H9 (cell line): ENCODE measurements at regions not wholly inside any gene's neighbourhood (a gene's known extent, or its start where the extent isn't known, plus 50 kb on each side); places are given as distances from the start of the nearest gene placed in this dataset.

Experiments used
- DNase-seq: peaks from one replicate; pipeline ENCODE4 v3.0.0-alpha.2; 2017
- H2AFZ ChIP-seq: one replicate; pipeline ENCODE4 v1.6.1; 2013; ENCODE audit warnings: mild to moderate bottlenecking, low read length, control low read depth, moderate library complexity
- H2AK5ac ChIP-seq: 2 replicates; pipeline ENCODE4 v1.6.1; 2013; ENCODE audit warnings: low read length, control low read depth, mixed read lengths; ENCODE audit not compliant: insufficient read length
- H2BK120ac ChIP-seq: one replicate; pipeline ENCODE4 v1.6.1; 2013; ENCODE audit warnings: low read depth, mild to moderate bottlenecking, low read length, control low read depth, inconsistent platforms; ENCODE audit not compliant: poor library complexity, severe bottlenecking
- H2BK12ac ChIP-seq: 2 replicates; pipeline ENCODE4 v1.6.1; 2013; ENCODE audit warnings: low read length, control low read depth, mixed read lengths, low read depth; ENCODE audit not compliant: insufficient read length
- H2BK15ac ChIP-seq: 2 replicates; pipeline ENCODE4 v1.6.1; 2013; ENCODE audit warnings: low read depth, low read length, control low read depth
- H2BK20ac ChIP-seq: one replicate; pipeline ENCODE4 v1.6.1; 2013; ENCODE audit warnings: low read depth, mild to moderate bottlenecking, low read length, control low read depth, inconsistent platforms; ENCODE audit not compliant: poor library complexity, severe bottlenecking
- H2BK5ac ChIP-seq: 2 replicates; pipeline ENCODE4 v1.6.1; 2013; ENCODE audit warnings: low read length, control low read depth, mixed read lengths; ENCODE audit not compliant: insufficient read length
- H3K14ac ChIP-seq: 2 replicates; pipeline ENCODE4 v1.6.1; 2013; ENCODE audit warnings: low read length, control low read depth; ENCODE audit not compliant: insufficient read depth
- H3K18ac ChIP-seq: 2 replicates; pipeline ENCODE4 v1.6.1; 2013; ENCODE audit warnings: low read depth, mild to moderate bottlenecking, mixed read lengths, low read length, control low read depth; ENCODE audit not compliant: insufficient read length
- H3K23ac ChIP-seq: 2 replicates; pipeline ENCODE4 v1.6.1; 2013; ENCODE audit warnings: low read length, control low read depth, mixed read lengths, low read depth; ENCODE audit not compliant: insufficient read length
- H3K23me2 ChIP-seq: 2 replicates; pipeline ENCODE4 v1.6.1; 2013; ENCODE audit warnings: low read depth, mild to moderate bottlenecking, mixed read lengths, low read length, control low read depth; ENCODE audit not compliant: insufficient read length, poor library complexity, severe bottlenecking
- H3K27ac ChIP-seq: 2 replicates; pipeline ENCODE4 v1.5.1; 2013; ENCODE audit warnings: low read length, control low read depth, mixed read lengths, low read depth; ENCODE audit not compliant: insufficient read length
- H3K27me3 ChIP-seq: 2 replicates; pipeline ENCODE4 v1.6.1; 2013; ENCODE audit warnings: low read length, control low read depth, inconsistent platforms; ENCODE audit not compliant: insufficient read depth
- H3K4ac ChIP-seq: 2 replicates; pipeline ENCODE4 v1.6.1; 2013; ENCODE audit warnings: low read depth, mild to moderate bottlenecking, control low read depth, inconsistent platforms, low read length, moderate library complexity
- H3K4me1 ChIP-seq: 2 replicates; pipeline ENCODE4 v1.6.1; 2013; ENCODE audit warnings: low read length, control low read depth, inconsistent platforms; ENCODE audit not compliant: insufficient read depth
- H3K4me2 ChIP-seq: 2 replicates; pipeline ENCODE4 v1.6.1; 2013; ENCODE audit warnings: low read length, control low read depth, mixed read lengths; ENCODE audit not compliant: insufficient read length, insufficient read depth
- H3K56ac ChIP-seq: 2 replicates; pipeline ENCODE4 v1.6.1; 2013; ENCODE audit warnings: low read depth, mild to moderate bottlenecking, mixed read lengths, low read length, control low read depth; ENCODE audit not compliant: insufficient read length
- H3K79me1 ChIP-seq: 2 replicates; pipeline ENCODE4 v1.6.1; 2013; ENCODE audit warnings: low read depth, mild to moderate bottlenecking, moderate library complexity, low read length, control low read depth, inconsistent platforms; ENCODE audit not compliant: insufficient read depth, poor library complexity, severe bottlenecking
- H3K79me2 ChIP-seq: 2 replicates; pipeline ENCODE4 v1.6.1; 2013; ENCODE audit warnings: low read length, control low read depth, inconsistent platforms; ENCODE audit not compliant: insufficient read depth
- H3K9ac ChIP-seq: 2 replicates; pipeline ENCODE4 v1.6.1; 2013; ENCODE audit warnings: low read length, control low read depth, mixed read lengths; ENCODE audit not compliant: insufficient read length; ENCODE audit errors: extremely low read depth
- H3K9me3 ChIP-seq: one replicate; pipeline ENCODE4 v1.6.1; 2013; ENCODE audit warnings: low read depth, low read length, inconsistent platforms; ENCODE audit not compliant: control insufficient read depth
- H3T11ph ChIP-seq: one replicate; pipeline ENCODE4 v1.6.1; 2013; ENCODE audit warnings: mild to moderate bottlenecking, low read length, control low read depth, inconsistent platforms
- H4K20me1 ChIP-seq: one replicate; pipeline ENCODE4 v1.6.1; 2013; ENCODE audit not compliant: control insufficient read depth, insufficient read length, insufficient read depth
- H4K5ac ChIP-seq: 2 replicates; pipeline ENCODE4 v1.6.1; 2013; ENCODE audit warnings: low read depth, mild to moderate bottlenecking, mixed read lengths, low read length, control low read depth; ENCODE audit not compliant: insufficient read length
- H4K8ac ChIP-seq: replicated peaks from 2 replicates; pipeline ENCODE4 v1.6.1; 2013; ENCODE audit warnings: low read length, control low read depth, mixed read lengths, low read depth; ENCODE audit not compliant: insufficient read length
- H4K91ac ChIP-seq: 2 replicates; pipeline ENCODE4 v1.6.1; 2013; ENCODE audit warnings: low read depth, mild to moderate bottlenecking, moderate library complexity, mixed read lengths, low read length, control low read depth; ENCODE audit not compliant: insufficient read length
- H3K27ac Mint-ChIP-seq, 3 experiments: 2 replicates in 2 of 3; 3 replicates in 1 of 3; pipeline ENCODE4 v1.8.0; 2020 to 2021; ENCODE audit warnings: mixed read lengths in 3 of 3, mild to moderate bottlenecking in 1 of 3, moderate library complexity in 1 of 3
- H3K27me3 Mint-ChIP-seq: 2 replicates; pipeline ENCODE4 v1.8.0; 2021; ENCODE audit warnings: low read depth, mild to moderate bottlenecking, moderate library complexity, mixed read lengths
- H3K36me3 Mint-ChIP-seq, 3 experiments: 2 replicates in 2 of 3; 3 replicates in 1 of 3; pipeline ENCODE4 v1.8.0; 2020 to 2021; ENCODE audit warnings: low read depth in 3 of 3, mixed read lengths in 3 of 3; ENCODE audit not compliant: insufficient read depth in 1 of 3
- H3K4me1 Mint-ChIP-seq, 2 experiments: 2 replicates each; pipeline ENCODE4 v1.8.0; 2020; ENCODE audit warnings: mixed read lengths in 2 of 2
- H3K4me3 Mint-ChIP-seq, 2 experiments: 2 replicates in 1 of 2; 3 replicates in 1 of 2; pipeline ENCODE4 v1.8.0; 2020 to 2021; ENCODE audit warnings: mild to moderate bottlenecking in 2 of 2, mixed read lengths in 2 of 2, moderate library complexity in 1 of 2
- H3K9me3 Mint-ChIP-seq, 2 experiments: 2 replicates in 1 of 2; 3 replicates in 1 of 2; pipeline ENCODE4 v1.8.0; 2020; ENCODE audit warnings: mild to moderate bottlenecking in 2 of 2, mixed read lengths in 2 of 2, moderate library complexity in 1 of 2
- CTCF ChIP-seq: fragments of 200-600 bp; sonication (generic); conservative IDR thresholded peaks from 3 replicates; pipeline ENCODE4 v1.8.0; 2021; ENCODE audit warnings: antibody characterized with exemption, mild to moderate bottlenecking
- WGBS: extraction: QIAGEN DNeasy Blood & Tissue Kit; methylation state at CpG from one replicate; pipeline ENCODE4 v1.1.7; 2013; ENCODE audit warnings: missing lambda C conversion rate, low lambda C conversion rate, mixed read lengths; ENCODE audit not compliant: insufficient read length; ENCODE audit errors: extremely low coverage; 5-methylcytosine and 5-hydroxymethylcytosine counted together

- Histone ChIP-seq H4K20me1 (no peaks in the 10 kb centered on the region), H4K8ac (no peak overlapping the region), H3K79me1 (no peaks in the 10 kb centered on the region), H2BK120ac (no peak overlapping the region), H2AFZ (no peak overlapping the region), H3K23me2 (no peaks in the 10 kb centered on the region), H3K56ac (no peak overlapping the region), H3K14ac (no peak overlapping the region), H3K9me3 (no peaks in the 10 kb centered on the region), H4K91ac (no peak overlapping the region), H3K23ac (no peak overlapping the region), H3K4me1 (no peaks in the 10 kb centered on the region), H3K4me2 (no peak overlapping the region), H2BK12ac (no peak overlapping the region), H3K27me3 (no peaks in the 10 kb centered on the region), H3K27ac (no peak overlapping the region), H2BK5ac (no peak overlapping the region), H3K18ac (no peak overlapping the region), H3K4ac (no peak overlapping the region), H3K9ac (no peak overlapping the region), H2BK15ac (no peak overlapping the region), H3T11ph (no peak overlapping the region), H4K5ac (no peak overlapping the region), H2AK5ac (no peak overlapping the region), H2BK20ac (no peak overlapping the region), H3K79me2 (no peaks in the 10 kb centered on the region)
- Mint-ChIP-seq H3K4me1 (peaks cover 11 to 14% of the 10 kb centered on the region in 2 experiments), H3K36me3 (no peaks in the 10 kb centered on the region), H3K4me3 (no peak overlapping the region), H3K9me3 (no peaks in the 10 kb centered on the region), H3K27me3 (no peaks in the 10 kb centered on the region), H3K27ac (no peak overlapping the region)
- no peak for DNase-seq
- WGBS, result no CpG with 5 or more reads among the region's 2 CpGs
- no peak for TF ChIP-seq CTCF
Measured at GRCh38 chr12:88413646-88414045, 166.6 kb downstream of the KITLG start.
